HG02588 (cell line): ENCODE measurements at regions not wholly inside any gene's neighbourhood (a gene's known extent, or its start where the extent isn't known, plus 50 kb on each side); places are given as distances from the start of the nearest gene placed in this dataset.
"Not testable (repeated sequence)": the region's sequence is repeated elsewhere in the genome, so short reads cannot be mapped to it uniquely, and the experiment has no call there.

Experiments
- ATAC-seq: cut with Tn5 transposase; IDR thresholded peaks from one replicate; pipeline ENCODE4 v1.9.1; 2021; ENCODE audit warnings: mild to moderate bottlenecking, moderate library complexity; ENCODE audit not compliant: unreplicated experiment

DNA sequence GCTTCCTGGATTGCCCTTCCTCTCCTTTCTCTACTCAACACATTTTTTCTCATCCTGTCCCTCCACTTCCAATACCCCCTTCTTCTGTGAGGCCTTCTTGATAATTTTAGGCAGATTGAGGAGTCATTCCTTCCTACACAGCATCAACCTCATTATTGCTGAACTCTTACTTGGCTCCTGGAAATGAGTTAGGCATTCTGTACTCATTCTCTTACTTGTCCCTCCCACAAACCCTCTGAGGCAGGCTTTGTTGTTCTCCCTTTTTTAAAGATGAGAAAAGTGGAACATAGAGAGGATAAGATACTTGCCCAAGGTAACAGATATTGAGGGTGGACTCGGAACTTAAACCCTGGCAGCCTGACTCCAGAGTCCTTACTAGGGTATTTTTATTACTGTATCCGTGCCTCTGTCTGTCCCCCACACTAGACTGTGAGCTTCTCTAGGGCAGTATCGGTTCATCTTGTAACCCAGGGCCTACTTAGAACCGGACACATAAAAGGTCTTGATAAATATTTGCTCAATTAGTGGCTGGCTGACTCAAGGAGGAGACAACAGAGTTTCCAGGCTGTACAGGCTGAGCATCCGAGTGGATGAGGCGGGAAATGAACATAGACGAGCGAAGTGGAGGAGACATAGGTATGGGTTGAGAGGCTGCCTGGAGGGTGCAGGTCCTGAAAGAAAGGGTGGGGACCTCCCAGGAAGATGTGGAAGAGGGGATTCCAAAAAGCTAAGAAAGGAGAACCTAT lies 148.7 kb upstream of the ATP2B2 start:
- ATAC-seq = no peak

DNA sequence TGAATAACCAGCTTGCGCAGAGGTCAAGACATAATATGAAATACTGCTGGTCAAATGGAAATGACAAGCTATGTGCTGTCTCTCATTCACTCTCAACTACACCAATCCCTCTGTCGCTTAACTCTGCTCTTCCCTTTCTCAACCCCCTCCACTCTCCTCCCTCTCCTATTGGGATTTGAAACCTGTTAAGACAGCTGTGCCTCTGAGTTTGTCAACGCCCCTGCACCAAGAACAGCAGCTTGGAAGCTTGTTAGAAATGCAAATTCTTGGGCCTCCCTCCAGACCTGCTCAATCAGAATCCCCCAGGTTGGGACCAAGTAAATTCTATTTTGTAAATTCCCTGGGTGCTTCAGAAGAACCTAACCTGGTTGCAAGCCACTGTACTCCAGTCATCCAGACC lies 149.7 kb upstream of the ATP2B2 start:
- ATAC-seq = no peak

- ATAC-seq = not testable (repeated sequence)
Observed at GRCh38 chr3:10657339-10657738, 152.0 kb upstream of the ATP2B2 start.

DNA sequence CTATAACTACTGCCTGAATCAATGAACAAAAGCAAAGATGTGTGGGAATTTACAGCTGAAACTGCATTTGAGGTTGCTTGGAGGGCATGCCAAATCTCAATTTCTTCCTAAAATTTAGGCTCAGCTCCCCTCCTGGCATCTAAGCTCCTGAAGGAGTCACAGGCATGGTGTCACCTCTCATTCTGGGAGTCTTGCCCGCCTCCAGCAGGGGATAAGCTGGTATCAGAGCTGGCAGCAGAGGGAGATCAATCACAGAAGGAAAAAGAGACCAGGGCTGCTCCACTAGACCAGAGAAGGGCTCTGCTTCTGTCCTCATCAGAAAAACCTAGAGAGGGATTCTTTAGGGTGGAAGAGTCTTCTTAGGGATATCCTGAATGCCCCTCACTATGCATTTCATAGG lies 150.4 kb upstream of the SLC6A11 start:
- no peak for ATAC-seq

DNA sequence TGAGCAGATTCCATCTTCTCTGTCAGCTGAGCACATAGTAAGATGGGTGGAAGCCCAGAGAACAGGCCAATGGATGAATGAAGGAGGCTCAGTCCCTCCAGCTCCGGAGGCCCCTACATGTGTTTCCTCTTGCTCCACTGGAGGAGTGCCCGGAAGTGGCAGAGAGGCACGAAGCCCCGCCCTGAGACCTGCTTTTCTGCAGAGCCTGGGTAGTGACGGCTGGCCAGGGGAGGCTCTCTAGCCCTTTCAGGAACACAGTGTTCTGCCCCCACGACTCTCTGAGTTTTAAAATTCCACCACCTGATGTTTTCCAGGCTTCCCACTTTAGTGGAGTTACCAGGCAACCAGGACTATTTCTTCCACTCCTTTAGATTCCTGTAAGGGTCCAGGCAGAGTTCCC lies 149.4 kb upstream of the SLC6A11 start:
- no peak for ATAC-seq

DNA sequence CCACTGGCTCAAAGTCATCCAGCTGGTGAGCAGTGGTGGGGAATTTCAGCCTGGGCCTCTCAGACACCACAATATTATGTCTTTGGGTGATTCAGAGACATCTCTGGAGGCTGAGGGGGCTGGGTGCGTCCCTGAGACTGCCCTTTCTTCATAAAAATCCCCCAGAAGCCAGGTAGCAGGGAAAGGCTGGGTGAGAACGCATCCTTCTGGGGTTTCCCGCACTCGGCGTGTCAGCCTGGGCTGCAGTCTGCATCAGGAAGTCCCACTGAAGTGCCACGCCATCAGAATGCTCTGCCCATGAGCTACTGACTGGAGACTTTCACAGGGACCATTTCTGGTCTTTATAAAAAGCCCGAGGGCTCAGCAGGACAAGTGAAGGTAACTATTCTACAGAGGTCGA lies 148.8 kb upstream of the SLC6A11 start:
- ATAC-seq = no peak

GRCh38 chr3:10667901-10668476 lies 148.0 kb upstream of the SLC6A11 start:
- ATAC-seq = no peak

DNA sequence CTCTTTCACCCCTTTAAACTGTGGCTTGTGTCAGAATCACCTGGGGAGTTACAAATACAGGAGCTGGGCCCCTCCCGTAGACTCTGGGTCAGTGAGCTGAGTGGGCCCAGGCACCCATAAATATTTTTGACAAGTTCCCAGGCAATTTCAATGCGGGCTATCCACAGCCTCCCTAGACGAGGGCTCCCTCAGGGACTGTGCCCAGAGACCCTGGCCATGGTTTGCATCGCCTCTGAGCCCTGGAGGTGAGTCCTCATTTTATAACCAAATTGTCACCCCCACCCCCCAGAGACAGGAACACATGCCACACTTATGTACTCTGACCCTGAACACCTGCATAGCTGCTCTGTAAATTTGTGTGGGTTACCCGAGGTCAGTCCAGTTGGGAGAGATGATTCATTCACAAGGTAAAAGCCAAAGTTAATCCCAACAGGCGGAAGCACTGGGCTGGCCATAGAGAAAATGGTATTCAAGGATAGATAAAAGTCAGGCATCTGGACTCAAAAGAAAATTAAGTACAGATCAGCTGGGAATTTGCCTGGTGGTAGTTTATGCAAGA lies 146.5 kb upstream of the SLC6A11 start:
- ATAC-seq = no peak

GRCh38 chr3:10672422-10672821 lies 143.6 kb upstream of the SLC6A11 start:
- ATAC-seq = no peak

GRCh38 chr3:10674578-10674977 lies 141.4 kb upstream of the SLC6A11 start:
- no peak for ATAC-seq

DNA sequence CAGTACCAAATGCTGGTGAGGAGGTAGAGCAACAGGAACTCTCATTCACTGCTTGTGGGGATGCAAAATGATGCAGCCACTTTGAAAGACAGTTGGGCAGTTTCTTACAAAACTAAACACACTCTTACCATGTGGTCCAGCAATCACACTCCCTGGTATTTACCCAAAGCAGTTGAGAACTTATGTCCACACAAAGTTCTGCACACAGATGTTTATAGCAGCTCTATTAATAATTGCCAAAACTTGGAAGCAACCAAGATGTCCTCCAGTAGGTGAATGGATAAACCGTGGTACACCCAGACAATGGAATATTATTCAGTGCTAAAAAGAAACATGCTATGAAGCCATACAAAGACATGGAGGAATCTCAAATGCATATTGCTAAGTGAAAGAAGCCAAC lies 139.1 kb upstream of the SLC6A11 start:
- ATAC-seq = no peak

DNA sequence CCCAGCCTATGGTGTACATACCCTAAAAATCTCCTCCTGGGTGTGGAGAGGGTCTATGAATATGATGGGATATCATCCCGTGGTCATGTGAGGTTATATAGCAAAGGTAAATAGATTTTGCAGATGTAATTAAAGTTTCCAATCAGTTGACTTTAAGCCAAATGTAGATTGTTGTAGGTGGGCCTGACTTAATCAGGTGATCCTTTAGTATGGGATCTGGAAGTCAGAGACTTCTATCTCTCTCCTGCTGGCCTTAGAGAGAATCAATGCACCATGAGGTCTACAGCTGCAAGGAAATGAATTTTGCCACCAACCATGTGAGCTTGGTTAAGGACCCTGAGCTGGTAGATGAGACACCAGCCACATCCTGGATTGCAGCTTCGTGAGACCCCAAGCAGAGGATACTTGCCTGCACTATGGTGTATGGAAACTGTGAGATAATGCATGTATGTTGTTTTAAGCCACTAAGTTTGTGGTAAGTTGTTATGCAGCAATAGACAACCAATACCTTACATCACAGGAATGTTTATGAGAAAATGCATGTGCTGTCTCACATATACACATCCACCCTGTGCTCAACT lies 137.1 kb upstream of the SLC6A11 start:
- ATAC-seq = no peak

GRCh38 chr3:10680796-10681195 lies 135.2 kb upstream of the SLC6A11 start:
- no peak for ATAC-seq

GRCh38 chr3:10682692-10683091 lies 133.3 kb upstream of the SLC6A11 start:
- ATAC-seq = no peak

GRCh38 chr3:10683106-10683505 lies 132.9 kb upstream of the SLC6A11 start:
- ATAC-seq = no peak

DNA sequence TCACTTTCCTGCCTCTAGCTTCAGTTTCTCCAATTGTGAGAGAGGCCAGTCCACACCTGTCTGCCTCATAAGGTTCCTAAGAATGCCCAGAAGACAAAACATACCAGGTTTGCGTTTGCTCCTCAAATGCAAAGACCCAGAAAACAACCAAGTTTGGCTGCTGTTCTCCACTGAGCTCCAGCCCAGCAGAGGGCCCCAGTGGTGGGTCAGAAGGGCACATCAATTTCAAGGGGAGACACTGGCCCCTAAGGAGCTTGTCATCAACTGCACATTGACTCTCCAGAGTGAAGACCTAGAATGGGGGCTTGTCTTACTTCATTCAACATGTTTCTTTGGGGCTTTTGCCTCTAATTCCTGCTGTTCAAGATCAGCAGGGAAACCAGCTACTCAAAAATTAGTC lies 127.9 kb upstream of the SLC6A11 start:
- ATAC-seq = no peak

GRCh38 chr3:10688548-10689172 lies 127.4 kb upstream of the SLC6A11 start:
- ATAC-seq = no peak

DNA sequence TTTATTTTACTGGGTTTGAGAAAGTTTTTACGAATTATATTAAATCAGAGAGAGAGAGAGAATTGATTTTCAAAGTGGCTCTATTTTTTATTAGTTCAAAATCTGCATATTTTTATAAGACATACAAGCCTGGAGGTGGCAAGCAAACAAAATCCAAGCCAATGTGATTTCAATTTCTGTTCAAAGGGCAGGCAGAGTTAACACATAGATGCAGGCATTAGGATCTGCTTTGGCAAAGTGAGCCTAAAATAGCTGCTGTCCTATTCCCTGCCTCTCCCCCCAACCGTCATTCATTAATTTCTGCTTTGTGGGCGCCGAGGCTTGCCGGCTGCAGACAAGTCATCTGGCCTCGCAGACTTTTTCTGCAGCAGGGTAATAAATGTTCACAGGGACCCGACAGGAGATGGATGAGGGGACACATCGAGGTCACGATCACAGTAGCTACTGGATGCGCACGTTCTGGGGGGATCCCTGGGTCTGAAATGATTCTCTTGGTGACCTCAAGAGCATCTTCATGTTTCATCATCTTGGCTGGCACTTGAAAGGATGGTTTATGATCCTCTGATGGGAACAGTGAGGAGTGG lies 123.9 kb upstream of the SLC6A11 start:
- ATAC-seq = no peak

- no peak for ATAC-seq
Observed at GRCh38 chr3:10693457-10693856, 122.6 kb upstream of the SLC6A11 start.

GRCh38 chr3:10694179-10694578 lies 121.8 kb upstream of the SLC6A11 start:
- no peak for ATAC-seq

- ATAC-seq = not testable (repeated sequence)
Observed at GRCh38 chr3:10695186-10695585, 120.8 kb upstream of the SLC6A11 start.
